SK-N-SH treated with all-trans-retinoic acid at 6 μM for 48 hours (cell line): ENCODE measurements at regions not wholly inside any gene's neighbourhood (a gene's known extent, or its start where the extent isn't known, plus 50 kb on each side); places are given as distances from the start of the nearest gene placed in this dataset.

Source experiments
- ATAC-seq: fragments of 200-7000 bp; cut with Tn5 transposase; 3 replicates; pipeline ENCODE4 v1.9.1; 2020; ENCODE audit warnings: mild to moderate bottlenecking, moderate library complexity
- ARNTL ChIP-seq: fragments of 450-650 bp; formaldehyde crosslinking; IDR thresholded peaks from 2 replicates; pipeline ENCODE4 v1.5.0; 2020; ENCODE audit warnings: low read depth, mild to moderate bottlenecking, moderate library complexity, borderline replicate concordance
- BACH2 ChIP-seq: fragments of 250-450 bp; sonication (Bioruptor Pico); IDR thresholded peaks from 2 replicates; pipeline ENCODE4 v1.9.0; 2021; ENCODE audit warnings: mild to moderate bottlenecking, borderline replicate concordance
- CSDC2 ChIP-seq: fragments of 250-450 bp; sonication (Bioruptor Pico); IDR thresholded peaks from 2 replicates; pipeline ENCODE4 v1.5.0; 2020; ENCODE audit warnings: mild to moderate bottlenecking, moderate library complexity
- ESRRG ChIP-seq: fragments of 250-450 bp; sonication (Bioruptor Pico); IDR thresholded peaks from 2 replicates; pipeline ENCODE4 v1.6.1; 2021; ENCODE audit warnings: mild to moderate bottlenecking
- GLIS3 ChIP-seq: fragments of 250-450 bp; sonication (Bioruptor Pico); IDR thresholded peaks from 2 replicates; pipeline ENCODE4 v1.5.0; 2020; ENCODE audit warnings: mild to moderate bottlenecking, moderate library complexity
- OSR1 ChIP-seq: fragments of 250-450 bp; sonication (Bioruptor Pico); IDR thresholded peaks from 2 replicates; pipeline ENCODE4 v1.8.0; 2022; ENCODE audit warnings: moderate library complexity, mild to moderate bottlenecking, inconsistent platforms
- PATZ1 ChIP-seq: fragments of 250-450 bp; sonication (Bioruptor Pico); IDR thresholded peaks from 2 replicates; pipeline ENCODE4 v1.8.0; 2020; ENCODE audit warnings: mild to moderate bottlenecking, moderate library complexity, borderline replicate concordance
- POU6F1 ChIP-seq: fragments of 250-450 bp; sonication (Bioruptor Pico); IDR thresholded peaks from 2 replicates; pipeline ENCODE4 v1.8.0; 2021; ENCODE audit warnings: low read depth, mild to moderate bottlenecking, moderate library complexity, borderline replicate concordance
- PPARA ChIP-seq: fragments of 250-450 bp; sonication (Bioruptor Pico); IDR thresholded peaks from 2 replicates; pipeline ENCODE4 v1.5.0; 2020; ENCODE audit warnings: mild to moderate bottlenecking, borderline replicate concordance
- RARB ChIP-seq: fragments of 250-450 bp; sonication (Bioruptor Pico); IDR thresholded peaks from 2 replicates; pipeline ENCODE4 v1.8.0; 2021; ENCODE audit warnings: mild to moderate bottlenecking, moderate library complexity
- SNAI2 ChIP-seq: fragments of 250-450 bp; sonication (Bioruptor Pico); IDR thresholded peaks from 2 replicates; pipeline ENCODE4 v1.5.0; 2020; ENCODE audit warnings: mild to moderate bottlenecking, moderate library complexity
- TCF4 ChIP-seq: fragments of 250-450 bp; sonication (Bioruptor Pico); IDR thresholded peaks from 2 replicates; pipeline ENCODE4 v1.8.0; 2021; ENCODE audit warnings: mild to moderate bottlenecking, moderate library complexity, borderline replicate concordance
- TOX ChIP-seq: fragments of 250-450 bp; sonication (Bioruptor Pico); IDR thresholded peaks from 2 replicates; pipeline ENCODE4 v1.8.0; 2021; ENCODE audit warnings: mild to moderate bottlenecking, moderate library complexity, borderline replicate concordance
- ZC3H10 ChIP-seq: fragments of 250-450 bp; sonication (Bioruptor Pico); IDR thresholded peaks from 2 replicates; pipeline ENCODE4 v1.5.1; 2021; ENCODE audit warnings: mild to moderate bottlenecking, moderate library complexity
- ZFP3 ChIP-seq: fragments of 250-450 bp; sonication (Bioruptor Pico); IDR thresholded peaks from 2 replicates; pipeline ENCODE4 v1.5.0; 2020; ENCODE audit warnings: mild to moderate bottlenecking, moderate library complexity
- ZFP30 ChIP-seq: fragments of 450-650 bp; formaldehyde crosslinking; IDR thresholded peaks from 2 replicates; pipeline ENCODE4 v1.5.0; 2022; ENCODE audit warnings: mild to moderate bottlenecking, moderate library complexity
- ZNF565 ChIP-seq: fragments of 450-650 bp; formaldehyde crosslinking; conservative IDR thresholded peaks from 2 replicates; pipeline ENCODE4 v1.5.0; 2020; ENCODE audit warnings: low read depth, mild to moderate bottlenecking, moderate library complexity
- ZNF70 ChIP-seq: fragments of 450-650 bp; formaldehyde crosslinking; IDR thresholded peaks from 2 replicates; pipeline ENCODE4 v1.5.0; 2020; ENCODE audit warnings: mild to moderate bottlenecking, moderate library complexity
- ZNF8 ChIP-seq: fragments of 450-650 bp; formaldehyde crosslinking; IDR thresholded peaks from 2 replicates; pipeline ENCODE4 v1.5.0; 2020; ENCODE audit warnings: mild to moderate bottlenecking, moderate library complexity
- TF ChIP-seq, protein P1 (sequence below): fragments of 250-450 bp; sonication (Bioruptor Pico); IDR thresholded peaks from 2 replicates; pipeline ENCODE4 v1.5.1; 2021; ENCODE audit warnings: mild to moderate bottlenecking, moderate library complexity
- TF ChIP-seq, protein P2 (sequence below): fragments of 250-450 bp; sonication (Bioruptor Pico); IDR thresholded peaks from 2 replicates; pipeline ENCODE4 v1.5.0; 2020; ENCODE audit warnings: mild to moderate bottlenecking, moderate library complexity
- TF ChIP-seq, protein P3 (sequence below): fragments of 250-450 bp; sonication (Bioruptor Pico); IDR thresholded peaks from 2 replicates; pipeline ENCODE4 v1.5.1; 2020; ENCODE audit warnings: low read depth, mild to moderate bottlenecking, moderate library complexity

DNA sequence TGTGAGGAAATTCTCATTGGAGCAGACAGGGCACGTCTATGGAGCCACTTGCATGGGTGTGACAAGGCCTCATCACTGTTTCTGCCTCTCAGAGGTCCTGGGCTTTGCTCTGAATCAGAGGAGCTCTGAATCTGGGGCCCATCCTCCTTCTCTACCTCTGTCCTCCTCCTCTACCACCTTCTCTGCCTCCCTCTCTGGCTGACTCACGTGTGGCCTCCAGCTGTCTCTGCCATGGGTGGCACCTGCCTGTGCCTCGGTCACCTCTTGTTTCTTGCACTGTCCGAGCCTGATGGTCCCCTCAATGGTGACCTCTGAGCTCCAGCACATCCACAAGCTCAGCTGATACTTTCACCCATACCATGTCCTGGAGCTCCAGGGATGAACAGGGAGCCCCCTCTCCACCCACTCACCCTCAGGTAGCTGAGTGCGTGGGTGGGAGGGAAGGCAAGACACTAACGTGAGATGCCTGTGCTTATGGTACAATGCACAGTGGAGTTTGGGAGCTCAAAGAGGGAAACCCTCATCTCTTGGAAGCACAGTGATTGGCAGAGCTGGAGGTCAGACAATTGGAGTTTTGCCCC, 116.4 kb upstream of the CRHR1 start:
- no peak for ATAC-seq
- TF ChIP-seq PATZ1: no peak
- TF ChIP-seq BACH2 (CRISPR knock-in tag): no peak
- TF ChIP-seq TCF4 (CRISPR knock-in tag): no peak
- TF ChIP-seq ESRRG (CRISPR knock-in tag): no peak
- TF ChIP-seq, protein P1, sequence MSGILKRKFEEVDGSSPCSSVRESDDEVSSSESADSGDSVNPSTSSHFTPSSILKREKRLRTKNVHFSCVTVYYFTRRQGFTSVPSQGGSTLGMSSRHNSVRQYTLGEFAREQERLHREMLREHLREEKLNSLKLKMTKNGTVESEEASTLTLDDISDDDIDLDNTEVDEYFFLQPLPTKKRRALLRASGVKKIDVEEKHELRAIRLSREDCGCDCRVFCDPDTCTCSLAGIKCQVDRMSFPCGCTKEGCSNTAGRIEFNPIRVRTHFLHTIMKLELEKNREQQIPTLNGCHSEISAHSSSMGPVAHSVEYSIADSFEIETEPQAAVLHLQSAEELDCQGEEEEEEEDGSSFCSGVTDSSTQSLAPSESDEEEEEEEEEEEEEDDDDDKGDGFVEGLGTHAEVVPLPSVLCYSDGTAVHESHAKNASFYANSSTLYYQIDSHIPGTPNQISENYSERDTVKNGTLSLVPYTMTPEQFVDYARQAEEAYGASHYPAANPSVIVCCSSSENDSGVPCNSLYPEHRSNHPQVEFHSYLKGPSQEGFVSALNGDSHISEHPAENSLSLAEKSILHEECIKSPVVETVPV (CRISPR knock-in tag): no peak
- no peak for TF ChIP-seq POU6F1 (CRISPR knock-in tag)
- no peak for TF ChIP-seq ZFP30 (CRISPR knock-in tag)
- TF ChIP-seq, protein P2, sequence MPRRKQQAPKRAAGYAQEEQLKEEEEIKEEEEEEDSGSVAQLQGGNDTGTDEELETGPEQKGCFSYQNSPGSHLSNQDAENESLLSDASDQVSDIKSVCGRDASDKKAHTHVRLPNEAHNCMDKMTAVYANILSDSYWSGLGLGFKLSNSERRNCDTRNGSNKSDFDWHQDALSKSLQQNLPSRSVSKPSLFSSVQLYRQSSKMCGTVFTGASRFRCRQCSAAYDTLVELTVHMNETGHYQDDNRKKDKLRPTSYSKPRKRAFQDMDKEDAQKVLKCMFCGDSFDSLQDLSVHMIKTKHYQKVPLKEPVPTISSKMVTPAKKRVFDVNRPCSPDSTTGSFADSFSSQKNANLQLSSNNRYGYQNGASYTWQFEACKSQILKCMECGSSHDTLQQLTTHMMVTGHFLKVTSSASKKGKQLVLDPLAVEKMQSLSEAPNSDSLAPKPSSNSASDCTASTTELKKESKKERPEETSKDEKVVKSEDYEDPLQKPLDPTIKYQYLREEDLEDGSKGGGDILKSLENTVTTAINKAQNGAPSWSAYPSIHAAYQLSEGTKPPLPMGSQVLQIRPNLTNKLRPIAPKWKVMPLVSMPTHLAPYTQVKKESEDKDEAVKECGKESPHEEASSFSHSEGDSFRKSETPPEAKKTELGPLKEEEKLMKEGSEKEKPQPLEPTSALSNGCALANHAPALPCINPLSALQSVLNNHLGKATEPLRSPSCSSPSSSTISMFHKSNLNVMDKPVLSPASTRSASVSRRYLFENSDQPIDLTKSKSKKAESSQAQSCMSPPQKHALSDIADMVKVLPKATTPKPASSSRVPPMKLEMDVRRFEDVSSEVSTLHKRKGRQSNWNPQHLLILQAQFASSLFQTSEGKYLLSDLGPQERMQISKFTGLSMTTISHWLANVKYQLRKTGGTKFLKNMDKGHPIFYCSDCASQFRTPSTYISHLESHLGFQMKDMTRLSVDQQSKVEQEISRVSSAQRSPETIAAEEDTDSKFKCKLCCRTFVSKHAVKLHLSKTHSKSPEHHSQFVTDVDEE (CRISPR knock-in tag): no peak
- no peak for TF ChIP-seq OSR1 (CRISPR knock-in tag)
- TF ChIP-seq TOX (CRISPR knock-in tag): no peak
- no peak for TF ChIP-seq ZFP3 (CRISPR knock-in tag)
- TF ChIP-seq, protein P3, sequence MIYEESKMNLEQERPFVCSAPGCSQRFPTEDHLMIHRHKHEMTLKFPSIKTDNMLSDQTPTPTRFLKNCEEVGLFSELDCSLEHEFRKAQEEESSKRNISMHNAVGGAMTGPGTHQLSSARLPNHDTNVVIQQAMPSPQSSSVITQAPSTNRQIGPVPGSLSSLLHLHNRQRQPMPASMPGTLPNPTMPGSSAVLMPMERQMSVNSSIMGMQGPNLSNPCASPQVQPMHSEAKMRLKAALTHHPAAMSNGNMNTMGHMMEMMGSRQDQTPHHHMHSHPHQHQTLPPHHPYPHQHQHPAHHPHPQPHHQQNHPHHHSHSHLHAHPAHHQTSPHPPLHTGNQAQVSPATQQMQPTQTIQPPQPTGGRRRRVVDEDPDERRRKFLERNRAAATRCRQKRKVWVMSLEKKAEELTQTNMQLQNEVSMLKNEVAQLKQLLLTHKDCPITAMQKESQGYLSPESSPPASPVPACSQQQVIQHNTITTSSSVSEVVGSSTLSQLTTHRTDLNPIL (CRISPR knock-in tag): no peak
- TF ChIP-seq ZC3H10 (CRISPR knock-in tag): no peak
- TF ChIP-seq PPARA: no peak
- no peak for TF ChIP-seq CSDC2 (CRISPR knock-in tag)
- TF ChIP-seq, all 23 proteins: peak for 0

DNA sequence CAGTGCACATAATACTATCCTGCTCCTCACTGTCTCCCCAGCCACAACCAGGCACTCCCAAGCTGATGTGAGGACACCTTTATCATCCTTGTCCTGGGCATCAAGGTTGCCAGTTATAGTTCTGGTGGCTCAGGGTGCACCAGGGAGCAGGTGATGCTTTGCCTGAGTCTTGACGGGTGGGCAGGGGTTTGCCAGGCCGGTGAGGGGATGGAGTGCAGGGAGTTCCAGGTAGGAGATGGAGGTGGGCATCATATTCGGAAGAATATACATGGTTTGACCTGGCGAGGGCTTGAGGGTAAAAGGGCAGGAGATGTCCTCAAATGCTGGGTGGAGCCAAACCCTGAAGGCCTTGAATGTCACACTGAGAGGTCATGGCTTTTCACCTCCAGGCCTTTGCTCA, 115.8 kb upstream of the CRHR1 start:
- no peak for TF ChIP-seq ZNF8 (CRISPR knock-in tag)
- TF ChIP-seq, protein P3 (CRISPR knock-in tag): no peak
- no peak for TF ChIP-seq ZFP3 (CRISPR knock-in tag)
- TF ChIP-seq SNAI2 (CRISPR knock-in tag): no peak
- TF ChIP-seq ZNF70: no peak
- TF ChIP-seq GLIS3: no peak
- TF ChIP-seq, protein P2 (CRISPR knock-in tag): no peak
- TF ChIP-seq ZFP30 (CRISPR knock-in tag): no peak
- TF ChIP-seq PATZ1: no peak
- no peak for TF ChIP-seq ZNF565 (CRISPR knock-in tag)
- TF ChIP-seq BACH2 (CRISPR knock-in tag): no peak
- no peak for TF ChIP-seq ARNTL (CRISPR knock-in tag)
- TF ChIP-seq, protein P1 (CRISPR knock-in tag): no peak
- TF ChIP-seq PPARA: no peak
- no peak for TF ChIP-seq CSDC2 (CRISPR knock-in tag)
- TF ChIP-seq RARB (CRISPR knock-in tag): no peak
- no peak for ATAC-seq
